GM18508 (cell line): ENCODE measurements at regions not wholly inside any gene's neighbourhood (a gene's known extent, or its start where the extent isn't known, plus 50 kb on each side); places are given as distances from the start of the nearest gene placed in this dataset.
"Not testable (repeated sequence)": the region's sequence is repeated elsewhere in the genome, so short reads cannot be mapped to it uniquely, and the experiment has no call there.

Source experiments
- ATAC-seq: cut with Tn5 transposase; IDR thresholded peaks from one replicate; pipeline ENCODE4 v1.9.1; 2021; ENCODE audit warnings: moderate number of reproducible peaks; ENCODE audit not compliant: insufficient read depth, unreplicated experiment

DNA sequence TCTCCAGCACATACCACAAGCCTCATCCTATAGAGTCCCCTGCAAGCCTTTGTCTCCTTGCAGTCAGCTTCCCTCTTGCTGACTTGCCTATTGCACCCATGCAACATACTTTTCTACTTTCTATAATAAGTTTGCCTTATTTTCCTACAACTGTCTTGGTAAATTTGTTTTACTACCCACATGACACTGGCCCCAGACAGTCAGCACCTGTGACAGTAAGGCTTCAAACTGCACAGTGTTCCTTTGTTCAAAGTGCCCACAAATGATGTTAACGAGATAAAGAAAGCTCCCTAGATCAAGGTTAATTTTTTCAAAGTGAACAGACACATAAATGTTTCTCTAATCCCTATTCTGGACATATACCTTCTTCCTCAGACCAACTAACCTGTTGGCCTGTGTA, 529.1 kb upstream of the PCDH10 start:
- no peak for ATAC-seq

DNA sequence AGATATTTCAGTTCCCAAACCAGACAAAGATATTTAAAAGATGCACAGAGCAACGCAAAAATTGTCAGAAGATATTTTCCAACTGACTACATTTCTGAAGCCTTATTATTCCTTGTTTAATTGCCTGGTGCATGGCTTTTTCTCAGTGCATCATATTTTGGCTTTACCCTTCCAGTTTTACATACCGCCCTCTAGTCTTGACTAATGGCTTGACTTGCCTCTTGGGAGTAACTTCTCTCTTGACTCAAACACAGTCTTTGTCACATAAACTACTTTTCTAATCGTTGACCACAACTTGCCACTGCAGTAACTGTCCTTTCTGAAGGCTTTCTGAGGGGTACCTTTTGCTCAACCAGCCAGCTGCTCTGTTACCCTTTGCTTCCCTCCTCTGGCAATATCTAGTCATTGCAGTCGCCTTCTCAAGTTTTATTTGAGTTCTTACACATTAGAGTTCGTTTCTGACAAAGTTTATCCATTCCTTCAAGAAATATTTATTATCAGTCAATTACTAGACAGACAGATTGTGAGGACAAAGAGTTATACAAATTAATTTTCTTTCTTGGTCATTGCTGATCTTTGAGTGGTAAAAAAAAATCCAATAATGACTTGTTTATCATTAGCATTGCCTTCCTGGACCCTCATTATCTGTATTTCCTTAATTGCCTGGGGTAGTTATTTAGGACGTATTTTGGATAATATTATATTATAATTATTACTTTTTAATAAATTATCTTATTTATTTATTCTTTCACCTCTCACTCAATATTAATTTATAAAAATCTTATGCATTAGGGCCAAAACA, 506.9 kb upstream of the PCDH10 start:
- no peak for ATAC-seq

DNA sequence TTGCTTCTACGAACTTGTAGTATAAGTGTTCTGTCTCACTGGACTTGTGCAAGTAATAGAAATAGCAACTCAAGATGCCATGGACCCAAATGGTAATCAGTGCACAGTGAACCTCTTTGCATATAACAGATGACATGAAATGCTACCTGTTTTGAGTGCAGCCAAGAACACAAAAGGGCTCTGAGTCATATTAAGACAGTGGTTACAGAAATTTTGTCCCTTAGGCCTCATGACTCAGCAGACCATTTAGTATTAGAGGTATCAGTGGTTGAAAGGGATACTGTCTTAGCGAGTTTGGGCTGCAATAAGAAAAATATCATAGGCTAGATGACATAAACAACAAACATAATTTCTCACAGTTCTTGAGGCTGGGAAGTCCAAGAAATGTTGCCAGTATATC, 502.9 kb upstream of the PCDH10 start:
- ATAC-seq, result peak; percentile 55

DNA sequence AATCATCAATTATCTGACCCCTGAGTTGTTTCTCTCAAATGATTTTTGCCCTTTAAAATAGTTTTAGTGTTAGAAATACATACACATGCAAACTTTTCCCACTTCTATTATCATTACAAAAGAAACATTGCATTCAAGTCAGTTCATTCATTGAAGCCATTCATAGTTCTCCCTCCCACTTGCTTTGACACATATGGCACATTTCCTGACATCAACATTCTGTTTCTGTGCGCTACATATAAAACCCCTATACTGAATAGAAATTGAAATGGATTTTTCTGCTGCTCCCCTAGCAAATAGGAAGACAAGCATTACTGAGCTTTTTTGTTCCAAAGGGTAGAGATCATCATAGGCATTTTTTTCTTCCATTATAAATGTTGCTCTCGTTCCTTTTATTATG, 497.9 kb upstream of the PCDH10 start:
- ATAC-seq, result no peak

DNA sequence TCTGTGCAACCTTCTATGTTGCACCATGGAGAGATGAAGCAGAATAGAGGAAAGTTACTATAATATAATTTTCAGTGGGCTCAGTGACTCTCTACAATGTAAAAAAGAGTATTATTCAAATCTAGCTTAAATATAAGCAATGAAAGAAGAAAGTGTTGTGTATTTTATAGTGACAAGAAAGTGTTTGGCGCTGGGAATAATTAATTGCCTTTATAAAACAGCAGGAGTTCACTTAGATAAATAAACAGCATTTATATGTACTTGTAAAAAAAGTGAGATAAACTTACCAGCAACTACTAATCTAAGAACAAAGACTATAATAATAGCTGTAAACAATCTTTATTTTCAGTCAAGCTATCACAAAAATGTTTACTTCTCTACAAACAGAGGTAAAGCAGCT, 488.9 kb upstream of the PCDH10 start:
- no peak for ATAC-seq

DNA sequence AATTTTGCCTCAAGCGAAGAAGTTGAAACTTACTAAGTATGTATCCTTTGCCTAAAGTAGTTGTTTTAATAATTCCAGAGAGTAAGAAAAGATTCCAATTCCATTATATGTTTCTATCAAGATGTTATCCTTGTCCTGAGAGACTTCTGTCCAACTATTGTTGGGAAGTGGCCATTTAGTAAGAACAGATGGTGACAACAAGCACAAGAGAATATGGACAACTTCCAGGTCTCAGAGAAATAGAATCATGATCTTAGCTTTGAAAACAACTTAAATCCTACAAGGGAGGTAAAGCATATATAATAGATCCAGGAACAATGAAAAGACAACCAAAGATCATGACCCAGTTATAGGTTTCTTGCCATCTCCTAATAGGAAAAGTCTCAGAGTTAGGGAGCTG, 486.6 kb upstream of the PCDH10 start:
- ATAC-seq, result no peak

DNA sequence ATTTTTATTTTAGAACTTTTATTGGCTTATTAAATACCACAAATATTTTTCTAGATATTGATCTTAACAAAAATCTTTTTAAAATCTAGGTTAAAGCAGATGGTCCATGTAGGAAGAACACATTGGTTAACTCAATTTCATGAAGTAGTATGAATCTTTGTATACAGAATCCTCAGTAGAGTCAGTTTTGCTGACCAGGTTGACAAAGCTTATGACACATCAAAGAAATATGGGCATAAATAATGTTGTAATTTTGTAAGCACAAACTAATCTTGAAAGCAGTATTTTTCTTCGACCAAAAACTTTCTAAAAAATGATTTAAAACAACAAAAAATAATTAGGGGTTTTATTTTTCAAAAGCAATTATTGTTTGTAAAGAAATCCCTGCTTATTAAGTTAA, 479.3 kb upstream of the PCDH10 start:
- no peak for ATAC-seq

DNA sequence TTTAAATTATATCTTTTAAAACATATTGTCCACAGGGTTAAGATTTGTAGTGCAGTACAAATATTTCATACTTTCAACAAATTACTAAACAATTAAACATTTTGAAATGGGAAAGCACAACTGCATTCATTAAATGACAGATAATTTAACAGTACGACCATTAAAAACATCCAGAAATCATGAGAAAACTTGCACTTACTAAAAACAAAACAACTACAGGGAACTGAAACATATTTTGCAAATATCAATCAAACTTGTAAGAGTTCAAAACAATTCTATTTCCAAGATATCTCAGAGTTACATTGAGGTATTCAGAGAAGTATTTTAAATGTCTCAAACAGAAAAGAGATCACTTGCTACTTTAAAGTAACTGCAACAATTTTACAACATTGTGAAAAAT, 478.5 kb upstream of the PCDH10 start:
- ATAC-seq, result no peak

DNA sequence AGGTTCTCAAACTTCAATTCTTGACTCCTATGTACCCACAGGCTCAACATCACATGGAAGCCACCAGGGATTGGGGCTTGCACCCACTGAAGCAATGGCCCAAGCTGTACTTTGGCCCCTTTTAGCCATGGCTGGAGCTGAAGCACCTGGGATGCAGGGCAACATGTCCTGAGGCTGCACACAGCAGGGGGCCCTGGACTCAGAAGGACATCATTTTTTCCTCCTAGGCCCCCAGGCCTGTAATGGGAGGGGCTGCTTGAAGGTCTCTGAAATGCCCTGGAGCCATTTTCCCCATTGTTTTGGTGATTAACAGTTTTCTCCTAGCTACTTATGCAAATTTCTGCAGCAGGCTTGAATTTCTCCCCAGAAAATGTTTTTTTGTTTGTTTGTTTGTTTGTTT, 465.1 kb upstream of the PCDH10 start:
- no peak for ATAC-seq

DNA sequence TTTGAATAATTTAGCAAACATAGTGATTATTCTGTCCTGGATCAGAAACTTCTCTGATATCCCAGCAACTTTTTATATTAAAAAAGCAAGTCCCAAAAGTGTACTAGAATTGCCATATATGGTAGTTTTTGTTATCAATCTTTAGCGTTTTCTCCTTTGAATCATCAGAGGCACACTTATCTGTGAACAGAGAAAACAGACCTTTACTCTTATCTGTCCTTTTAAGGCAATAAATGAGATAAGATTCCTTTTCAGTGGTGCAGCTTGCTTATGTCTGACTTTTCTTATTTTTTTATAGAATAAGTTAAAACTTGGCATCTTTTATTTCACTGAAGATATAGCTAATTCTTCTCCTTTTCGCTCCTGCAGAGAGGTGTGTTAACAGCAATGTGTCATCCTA, 458.1 kb upstream of the PCDH10 start:
- ATAC-seq, result no peak

DNA sequence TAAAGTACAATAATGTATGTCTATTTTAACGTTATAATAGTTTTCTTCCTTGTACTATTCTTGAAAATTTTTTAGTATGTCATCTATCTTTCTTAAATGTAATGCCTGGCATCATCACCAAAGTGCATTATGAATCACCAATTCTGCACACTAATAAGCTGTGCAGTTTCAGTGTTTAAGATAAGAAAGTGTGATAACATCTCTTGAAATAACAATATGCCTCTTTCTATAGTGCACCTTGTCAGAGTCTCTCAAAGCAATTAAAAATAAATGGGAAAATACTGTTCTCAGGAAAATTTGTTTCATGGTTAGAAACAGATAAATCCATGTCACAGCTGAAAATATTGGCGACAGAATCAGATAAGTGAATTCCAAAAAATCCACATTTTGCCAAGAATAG, 457.4 kb upstream of the PCDH10 start:
- no peak for ATAC-seq

DNA sequence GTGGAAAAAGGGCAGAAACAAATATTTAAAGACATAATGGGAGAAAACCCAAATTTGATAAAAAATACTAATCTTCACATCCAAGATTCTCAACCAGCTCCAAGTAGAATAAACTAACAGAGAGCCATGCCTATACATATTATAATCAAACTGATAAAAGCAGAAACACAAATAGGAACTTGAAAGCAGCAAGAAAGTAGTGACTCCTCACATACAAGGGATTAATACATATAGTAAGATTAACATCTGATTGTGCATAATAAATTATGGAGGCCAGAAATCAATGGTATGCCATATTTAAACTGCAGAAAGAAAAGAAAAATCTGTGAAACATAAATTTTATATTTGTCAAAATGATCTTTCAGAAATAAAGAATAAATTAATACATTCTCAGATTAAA, 454.3 kb upstream of the PCDH10 start:
- ATAC-seq, result no peak

DNA sequence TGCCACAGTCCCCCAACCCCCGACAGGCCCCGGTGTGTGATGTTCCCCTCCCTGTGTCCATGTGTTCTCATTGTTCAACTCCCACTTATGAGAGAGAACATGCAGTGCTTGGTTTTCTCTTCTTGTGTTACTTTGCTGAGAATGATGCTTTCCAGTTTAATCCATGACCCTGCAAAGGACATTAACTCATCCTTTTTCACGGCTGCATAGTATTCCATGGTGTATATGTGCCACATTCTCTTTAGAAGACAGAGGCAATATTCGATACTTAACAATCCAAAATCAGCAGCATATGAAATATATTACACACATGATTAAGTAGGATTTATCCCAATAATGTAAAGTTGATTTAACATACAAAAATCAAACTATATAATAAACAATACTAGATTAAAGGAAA, 451.6 kb upstream of the PCDH10 start:
- ATAC-seq, result not testable (repeated sequence)

DNA sequence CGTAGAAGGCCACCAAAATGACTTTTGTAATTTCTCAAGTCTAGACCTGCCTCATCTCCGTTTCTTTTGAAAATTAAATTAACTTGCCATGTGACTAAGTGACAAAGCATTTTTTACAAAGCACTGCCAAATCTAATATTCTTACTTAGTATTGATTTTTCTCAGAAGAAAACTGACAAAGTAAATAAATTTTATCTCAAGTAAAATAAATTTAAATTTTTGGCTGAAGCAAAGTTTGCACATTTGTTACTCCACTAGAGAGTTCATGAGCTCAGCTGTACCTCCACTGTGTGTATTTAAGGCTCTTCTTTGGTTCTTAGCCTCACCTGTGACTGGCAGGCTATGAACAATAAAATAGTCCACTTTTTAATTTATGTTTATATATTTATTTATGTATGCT, 441.1 kb upstream of the PCDH10 start:
- no peak for ATAC-seq

DNA sequence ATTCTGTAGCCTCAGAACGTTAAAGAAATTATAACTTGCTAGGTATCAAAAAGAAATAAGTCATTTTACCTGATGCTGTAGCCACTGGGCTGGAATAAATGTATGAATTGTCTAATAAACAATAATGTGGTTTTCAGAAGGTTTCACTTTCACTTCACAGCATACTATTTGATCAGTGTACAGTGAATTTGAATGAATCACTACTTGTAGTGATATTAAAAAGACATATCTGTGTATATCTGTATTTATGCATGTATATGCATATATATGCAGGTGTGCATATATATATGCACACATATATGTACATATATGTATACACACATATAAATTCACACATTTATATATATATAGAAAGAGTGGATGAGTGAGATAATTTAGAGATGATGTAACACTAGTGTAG, 440.0 kb upstream of the PCDH10 start:
- no peak for ATAC-seq

DNA sequence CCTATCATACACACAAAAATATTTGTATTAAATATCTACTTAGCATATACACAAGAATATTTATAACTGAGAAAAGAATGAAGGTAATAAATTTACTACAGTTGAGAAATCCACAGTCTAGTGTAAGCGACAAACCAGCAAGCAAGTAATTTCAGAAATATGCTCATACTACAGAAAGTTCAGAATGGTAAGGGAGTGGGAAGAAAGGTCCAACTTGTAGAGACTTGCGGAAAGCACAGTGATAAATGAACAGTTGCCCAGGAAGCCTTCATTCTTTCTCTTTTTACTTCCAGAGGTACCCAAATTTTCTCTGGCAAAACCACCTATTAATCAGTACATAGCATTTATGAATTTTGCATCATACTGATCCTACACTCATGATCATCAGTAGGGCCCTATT, 438.1 kb upstream of the PCDH10 start:
- no peak for ATAC-seq

DNA sequence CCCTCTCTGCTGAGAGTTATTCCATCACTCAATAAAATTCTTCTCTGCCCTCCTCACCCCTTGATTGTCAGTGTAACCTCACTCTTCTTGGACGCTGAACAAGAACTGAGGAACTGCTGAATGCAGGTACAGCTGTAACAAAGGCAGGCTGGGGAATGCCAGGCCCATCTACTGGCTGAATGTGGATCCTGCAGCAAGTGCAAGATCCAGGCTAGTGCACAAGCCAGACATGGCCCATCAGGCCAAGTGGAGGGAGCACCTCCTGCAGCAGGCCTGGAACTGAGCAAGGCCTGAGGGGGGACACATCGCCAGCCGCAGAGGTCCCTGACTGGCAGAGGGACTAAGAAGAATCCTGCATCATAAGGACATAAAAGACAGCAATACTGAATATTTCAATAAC, 411.8 kb upstream of the PCDH10 start:
- ATAC-seq, result no peak

DNA sequence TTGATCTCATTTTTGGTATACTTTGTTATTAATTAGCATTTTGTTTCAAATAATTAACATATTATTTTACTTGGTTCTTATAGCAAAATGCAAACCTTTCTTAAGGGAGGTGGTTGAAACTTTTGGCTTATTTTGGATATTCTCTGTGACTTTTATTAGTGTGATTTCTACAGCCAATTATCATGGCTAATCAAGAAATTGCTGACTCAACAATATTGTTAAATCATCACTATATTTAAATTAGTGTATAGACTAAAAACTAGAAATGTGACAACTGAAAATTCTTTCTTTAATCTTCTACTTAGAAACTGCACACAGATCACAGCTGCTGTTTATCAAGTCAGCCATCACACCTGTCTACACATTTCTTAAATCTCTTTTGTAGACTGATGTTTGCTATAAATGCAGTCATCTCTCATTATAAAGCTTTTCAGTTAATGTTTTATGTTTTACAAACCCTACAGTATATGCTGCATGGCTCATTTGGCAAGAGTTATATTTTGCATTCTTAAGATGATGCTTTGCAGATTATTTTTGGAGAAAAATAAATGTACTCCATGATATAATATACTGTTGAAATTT, 389.8 kb upstream of the PCDH10 start:
- ATAC-seq, result no peak

DNA sequence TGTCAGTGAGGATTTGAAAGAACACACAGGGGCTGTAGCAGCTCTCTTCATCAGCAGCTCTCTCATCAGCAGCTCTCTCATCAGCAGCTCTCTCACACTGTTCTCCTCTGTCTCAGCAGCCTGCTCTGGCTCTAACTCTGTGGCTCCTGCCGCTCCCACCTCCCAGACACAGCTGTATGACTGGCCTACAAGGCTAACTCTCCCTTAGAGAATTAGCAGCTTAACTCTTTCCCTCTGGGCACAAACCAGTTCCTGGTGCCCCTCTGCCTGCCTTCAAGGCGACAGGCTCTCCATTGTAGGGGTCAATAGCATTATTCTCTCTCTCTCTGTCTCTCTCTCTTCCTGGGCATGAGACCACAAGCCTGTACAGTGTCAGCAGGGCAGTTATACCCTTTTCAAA, 385.6 kb upstream of the PCDH10 start:
- ATAC-seq, result no peak

DNA sequence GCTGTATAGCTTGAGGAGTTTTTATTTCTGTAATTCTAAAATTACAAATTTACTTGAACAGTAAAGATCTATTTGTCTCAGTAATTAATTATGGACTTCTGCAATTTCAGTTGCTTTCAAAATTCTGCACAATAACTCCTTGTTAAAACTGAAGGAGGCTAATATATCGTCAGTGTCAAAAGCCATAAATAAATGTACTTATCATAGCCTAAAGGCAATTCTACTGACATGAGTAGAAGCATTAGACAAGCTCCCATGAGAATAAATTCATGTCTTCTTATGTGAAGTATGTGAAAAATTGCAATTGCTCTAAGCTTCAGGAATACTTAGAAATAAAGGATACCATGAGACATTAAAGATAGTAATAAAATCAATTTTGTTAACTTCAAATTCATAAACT, 381.2 kb upstream of the PCDH10 start:
- no peak for ATAC-seq

DNA sequence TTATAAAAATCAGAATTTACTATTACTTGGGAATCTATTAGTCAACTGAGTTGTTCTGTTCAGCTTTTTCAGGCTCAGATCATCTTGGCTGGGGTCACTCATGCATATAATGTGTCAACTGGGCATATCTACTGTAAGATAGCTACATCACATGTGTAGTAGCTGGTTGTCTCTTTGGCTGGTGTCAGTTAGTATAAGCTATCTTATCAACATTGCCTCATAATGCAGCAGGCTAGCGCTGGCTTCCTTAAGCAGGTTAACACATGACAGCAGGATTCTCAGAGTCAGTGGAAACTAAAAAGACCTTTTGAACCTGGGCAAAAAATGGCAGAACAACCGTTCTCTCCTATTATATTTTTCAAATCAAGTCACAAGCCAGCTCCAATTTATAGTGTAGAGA, 378.3 kb upstream of the PCDH10 start:
- ATAC-seq, result no peak

DNA sequence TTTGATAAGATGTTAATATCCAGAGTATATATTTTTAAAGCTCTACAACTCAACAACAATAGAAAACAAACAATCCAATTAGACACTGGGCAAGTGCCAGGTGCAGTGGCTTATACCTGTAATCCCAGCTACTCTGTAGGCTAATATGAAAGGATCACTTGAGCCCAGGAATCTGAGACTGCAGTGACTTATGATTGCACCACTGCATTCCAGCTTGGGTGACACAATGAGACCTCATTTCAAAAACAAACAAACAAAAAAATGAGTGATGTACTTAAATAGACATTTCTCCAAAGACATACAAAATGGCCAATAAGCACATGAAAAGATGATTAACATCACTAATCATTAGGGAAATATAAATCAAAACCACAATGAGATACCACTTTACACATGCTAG, 356.8 kb upstream of the PCDH10 start:
- no peak for ATAC-seq
